Esophagus squamous epithelium (tissue), 4 donors: ENCODE measurements at regions not wholly inside any gene's neighbourhood (a gene's known extent, or its start where the extent isn't known, plus 50 kb on each side); places are given as distances from the start of the nearest gene placed in this dataset.

Source experiments
- POLR2A ChIP-seq, 4 donors: fragments of 450-650 bp; IDR thresholded peaks; one replicate each; pipeline ENCODE4 v1.6.1; 2017; ENCODE audit warnings: antibody characterized with exemption in 4 of 4, mild to moderate bottlenecking in 4 of 4, moderate library complexity in 3 of 4
- TF ChIP-seq, protein P1 (sequence below), 6 experiments: fragments of 450-650 bp in 4 of 6; fragments of 200-600 bp in 2 of 6; sonication (generic) in 2 of 6; IDR thresholded peaks; one replicate each; pipeline ENCODE4 v1.5.1; 2016 to 2019; ENCODE audit warnings: antibody characterized with exemption in 6 of 6, mild to moderate bottlenecking in 4 of 6, moderate library complexity in 4 of 6

DNA sequence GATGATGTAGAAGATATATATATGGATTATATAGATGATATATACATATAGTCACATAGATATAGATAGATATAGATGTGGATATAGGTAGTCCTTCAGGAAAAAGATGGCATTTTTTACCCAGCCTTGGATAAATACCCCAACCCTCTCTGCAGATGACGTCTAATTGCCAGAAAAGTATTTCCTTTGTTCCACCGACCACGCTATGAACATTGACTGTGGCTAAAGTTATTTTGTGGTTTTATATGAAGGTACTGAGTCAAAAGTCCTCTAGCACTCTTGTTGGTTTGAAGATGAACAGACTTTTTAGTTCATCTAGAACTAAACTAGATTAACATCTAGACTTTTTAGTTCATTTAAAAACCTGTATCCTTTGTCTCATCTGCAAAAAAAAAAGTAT lies 207.7 kb downstream of the PLOD2 start:
- TF ChIP-seq, protein P1, sequence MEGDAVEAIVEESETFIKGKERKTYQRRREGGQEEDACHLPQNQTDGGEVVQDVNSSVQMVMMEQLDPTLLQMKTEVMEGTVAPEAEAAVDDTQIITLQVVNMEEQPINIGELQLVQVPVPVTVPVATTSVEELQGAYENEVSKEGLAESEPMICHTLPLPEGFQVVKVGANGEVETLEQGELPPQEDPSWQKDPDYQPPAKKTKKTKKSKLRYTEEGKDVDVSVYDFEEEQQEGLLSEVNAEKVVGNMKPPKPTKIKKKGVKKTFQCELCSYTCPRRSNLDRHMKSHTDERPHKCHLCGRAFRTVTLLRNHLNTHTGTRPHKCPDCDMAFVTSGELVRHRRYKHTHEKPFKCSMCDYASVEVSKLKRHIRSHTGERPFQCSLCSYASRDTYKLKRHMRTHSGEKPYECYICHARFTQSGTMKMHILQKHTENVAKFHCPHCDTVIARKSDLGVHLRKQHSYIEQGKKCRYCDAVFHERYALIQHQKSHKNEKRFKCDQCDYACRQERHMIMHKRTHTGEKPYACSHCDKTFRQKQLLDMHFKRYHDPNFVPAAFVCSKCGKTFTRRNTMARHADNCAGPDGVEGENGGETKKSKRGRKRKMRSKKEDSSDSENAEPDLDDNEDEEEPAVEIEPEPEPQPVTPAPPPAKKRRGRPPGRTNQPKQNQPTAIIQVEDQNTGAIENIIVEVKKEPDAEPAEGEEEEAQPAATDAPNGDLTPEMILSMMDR (IDR thresholded peaks at IDR 0.05): no peak
- no peak for TF ChIP-seq POLR2A (IDR thresholded peaks at IDR 0.05)
